ENCODE measurements at regions not wholly inside any gene's neighbourhood (a gene's known extent, or its start where the extent isn't known, plus 50 kb on each side); places are given as distances from the start of the nearest gene placed in this dataset.
A peak's percentile ranks its signal among the peaks of the same experiment; 100 is the strongest.

GRCh38 chr4:1570291-1571164, 113.6 kb downstream of the FAM53A start:
- Histone ChIP-seq H3K27me3 (no peaks in the 10 kb centered on the region), H3K9me3 (no peaks in the 10 kb centered on the region), H3K4me1 (no peaks in the 10 kb centered on the region), H3K27ac (no peak overlapping the region), H3K36me3 (no peaks in the 10 kb centered on the region), H3K4me3 (no peak overlapping the region)
- WGBS (ENCODE audit: insufficient coverage, low coverage, low lambda C conversion rate, missing lambda C conversion rate) = 60% methylated on average over 2 of the region's 25 CpGs
- intact Hi-C loops (cut with DNase I) = no loop called here
- no peak for ATAC-seq
- DNase-seq = peak in 2 of 3 donors; percentile 19 to 45
- TF ChIP-seq CTCF (IDR thresholded peaks at IDR 0.05) (no peak), POLR2A (IDR thresholded peaks at IDR 0.05) (no peak)

- no peak for TF ChIP-seq POLR2A (IDR thresholded peaks at IDR 0.05)
- no peak for TF ChIP-seq CTCF (IDR thresholded peaks at IDR 0.05)
- H3K9me3 ChIP-seq = no peaks in the 10 kb centered on the region
- DNase-seq (peak in 2 of 3 donors; percentile 16 to 32), ATAC-seq (peak in 1 of 4 donors; percentile 26)
- no peaks in the 10 kb centered on the region for H3K36me3 ChIP-seq
- no peaks in the 10 kb centered on the region for H3K4me1 ChIP-seq
- H3K4me3 ChIP-seq = no peak overlapping the region
- intact Hi-C loops (cut with DNase I) = no loop called here
- 74% methylated on average over 8 of the region's 20 CpGs for WGBS (ENCODE audit: insufficient coverage, low coverage, low lambda C conversion rate, missing lambda C conversion rate)
- no peak overlapping the region for H3K27ac ChIP-seq
- no peaks in the 10 kb centered on the region for H3K27me3 ChIP-seq
These were observed 114.5 kb downstream of the FAM53A start for GRCh38 chr4:1569461-1570151.

- Histone ChIP-seq H3K4me3 (no peak overlapping the region), H3K27me3 (no peaks in the 10 kb centered on the region), H3K4me1 (no peaks in the 10 kb centered on the region), H3K27ac (no peak overlapping the region), H3K9me3 (no peaks in the 10 kb centered on the region), H3K36me3 (no peaks in the 10 kb centered on the region)
- intact Hi-C loops (cut with DNase I) = no loop called here
- 62% methylated on average over 10 of the region's 31 CpGs for WGBS (ENCODE audit: insufficient coverage, low coverage, low lambda C conversion rate, missing lambda C conversion rate)
- peak in 3 of 4 donors; percentile 9 to 25 (median 12) for ATAC-seq
- TF ChIP-seq POLR2A (IDR thresholded peaks at IDR 0.05) (no peak), CTCF (IDR thresholded peaks at IDR 0.05) (no peak)
- peak in 2 of 3 donors; percentile 21 to 48 for DNase-seq
These were observed 115.2 kb downstream of the FAM53A start for GRCh38 chr4:1568855-1569460.

- WGBS (ENCODE audit: insufficient coverage, low coverage, low lambda C conversion rate, missing lambda C conversion rate) = 20% methylated on average over 11 of the region's 42 CpGs
- H3K27me3 ChIP-seq = no peaks in the 10 kb centered on the region
- H3K36me3 ChIP-seq = no peaks in the 10 kb centered on the region
- no peaks in the 10 kb centered on the region for H3K4me1 ChIP-seq
- H3K9me3 ChIP-seq = no peaks in the 10 kb centered on the region
- ATAC-seq (no peak), DNase-seq (peak in 2 of 3 donors; percentile 19 to 56)
- no peak overlapping the region for H3K27ac ChIP-seq
- intact Hi-C loops (cut with DNase I) = no loop called here
- TF ChIP-seq CTCF (IDR thresholded peaks at IDR 0.05) (no peak), POLR2A (IDR thresholded peaks at IDR 0.05) (no peak)
- H3K4me3 ChIP-seq = no peak overlapping the region
These were observed 116.1 kb downstream of the FAM53A start for GRCh38 chr4:1567808-1568581.

All from right lobe of liver (tissue), 6 donors.